ENCODE measurements at regions not wholly inside any gene's neighbourhood (a gene's known extent, or its start where the extent isn't known, plus 50 kb on each side); places are given as distances from the start of the nearest gene placed in this dataset.

DNA sequence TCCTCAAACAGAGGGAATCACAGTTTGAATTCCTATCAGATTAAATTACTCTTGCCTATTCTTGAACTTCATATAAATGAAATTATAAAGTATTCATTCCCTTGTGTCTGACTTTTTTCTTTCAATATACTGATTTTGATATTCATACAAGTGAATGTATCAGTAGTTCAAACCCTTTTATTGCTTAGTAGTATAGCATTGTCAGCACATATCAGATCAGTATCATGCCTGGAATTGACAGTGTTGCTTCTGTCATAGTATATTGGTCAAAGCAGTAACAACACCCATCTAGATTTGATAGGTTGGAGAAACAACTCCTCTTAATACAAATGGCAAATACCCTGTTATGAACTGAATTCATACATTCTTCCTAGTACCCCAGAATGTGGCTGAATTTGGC is 89.1 kb upstream of the SLC35F1 start:
- no peak for DNase-seq
- H4K20me1 ChIP-seq (ENCODE audit: insufficient read depth, low read length), result no peaks in the 10 kb centered on the region
- no peak overlapping the region for H2AFZ ChIP-seq (ENCODE audit: insufficient read depth, low read depth, low read length, poor library complexity, severe bottlenecking)
- Mint-ChIP-seq H3K27me3 (ENCODE audit: low read depth in 3 of 3) (peaks cover 0 to under 1% (median 0%) of the 10 kb centered on the region in 3 donors), H3K4me1 (no peaks in the 10 kb centered on the region), H3K27ac (no peak overlapping the region), H3K9me3 (peaks cover 0 to 9% (median 5%) of the 10 kb centered on the region in 7 donors), H3K36me3 (no peaks in the 10 kb centered on the region), H3K4me3 (no peak overlapping the region)
- H3K27me3 ChIP-seq (ENCODE audit: control insufficient read depth in 2 of 2, insufficient read depth in 2 of 2, low read length in 2 of 2), result no peaks in the 10 kb centered on the region
- H3K9ac ChIP-seq (ENCODE audit: insufficient read depth, low read length, poor library complexity, severe bottlenecking), result no peak overlapping the region
- no peaks in the 10 kb centered on the region for H3K36me3 ChIP-seq (replicated peaks in 1 of 2; ENCODE audit: control insufficient read depth in 1 of 2, insufficient read depth in 2 of 2, low read length in 2 of 2)
- H3K4me2 ChIP-seq (replicated peaks; ENCODE audit: extremely low read depth, low read length, poor library complexity, severe bottlenecking), result no peak overlapping the region
- TF ChIP-seq, protein P1, sequence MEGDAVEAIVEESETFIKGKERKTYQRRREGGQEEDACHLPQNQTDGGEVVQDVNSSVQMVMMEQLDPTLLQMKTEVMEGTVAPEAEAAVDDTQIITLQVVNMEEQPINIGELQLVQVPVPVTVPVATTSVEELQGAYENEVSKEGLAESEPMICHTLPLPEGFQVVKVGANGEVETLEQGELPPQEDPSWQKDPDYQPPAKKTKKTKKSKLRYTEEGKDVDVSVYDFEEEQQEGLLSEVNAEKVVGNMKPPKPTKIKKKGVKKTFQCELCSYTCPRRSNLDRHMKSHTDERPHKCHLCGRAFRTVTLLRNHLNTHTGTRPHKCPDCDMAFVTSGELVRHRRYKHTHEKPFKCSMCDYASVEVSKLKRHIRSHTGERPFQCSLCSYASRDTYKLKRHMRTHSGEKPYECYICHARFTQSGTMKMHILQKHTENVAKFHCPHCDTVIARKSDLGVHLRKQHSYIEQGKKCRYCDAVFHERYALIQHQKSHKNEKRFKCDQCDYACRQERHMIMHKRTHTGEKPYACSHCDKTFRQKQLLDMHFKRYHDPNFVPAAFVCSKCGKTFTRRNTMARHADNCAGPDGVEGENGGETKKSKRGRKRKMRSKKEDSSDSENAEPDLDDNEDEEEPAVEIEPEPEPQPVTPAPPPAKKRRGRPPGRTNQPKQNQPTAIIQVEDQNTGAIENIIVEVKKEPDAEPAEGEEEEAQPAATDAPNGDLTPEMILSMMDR (IDR thresholded peaks at IDR 0.05), result no peak
- H3K27ac ChIP-seq (ENCODE audit: low read depth in 1 of 2, low read length in 2 of 2), result no peak overlapping the region
- intact Hi-C loops (cut with micrococcal nuclease), result no loop called here
- H3K4me1 ChIP-seq (ENCODE audit: control insufficient read depth in 1 of 2, insufficient read depth in 2 of 2, low read length in 2 of 2), result no peaks in the 10 kb centered on the region
- H3K9me3 ChIP-seq (replicated peaks in 1 of 2; ENCODE audit: control insufficient read depth in 1 of 2, insufficient read depth in 1 of 2, low read length in 2 of 2), result no peaks in the 10 kb centered on the region
- no peaks in the 10 kb centered on the region for H3K79me2 ChIP-seq (ENCODE audit: insufficient read depth, low read length)
- no peak overlapping the region for H3K4me3 ChIP-seq (replicated peaks in 1 of 3; ENCODE audit: low read depth in 2 of 3, low read length in 3 of 3)

DNA sequence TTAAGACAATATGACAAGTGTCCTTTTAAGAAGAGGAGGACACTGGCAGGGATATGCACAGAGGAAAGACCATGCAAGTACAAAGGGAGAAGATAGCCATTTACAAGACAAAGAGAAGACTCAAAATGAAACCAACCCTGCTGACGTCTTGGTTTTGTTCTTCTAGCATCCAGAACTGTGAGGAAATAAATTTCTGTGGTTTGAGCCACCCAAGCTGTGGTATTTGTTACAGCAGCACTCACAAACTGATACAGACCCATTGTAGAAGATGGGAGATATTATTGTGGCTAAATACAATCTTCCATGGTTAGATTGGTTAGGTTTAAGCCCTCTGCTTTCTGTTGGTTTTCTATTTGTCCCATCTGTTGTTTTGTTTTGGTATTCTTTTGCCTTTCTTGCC is 88.6 kb upstream of the SLC35F1 start:
- no peaks in the 10 kb centered on the region for H3K79me2 ChIP-seq (ENCODE audit: insufficient read depth, low read length)
- no peak overlapping the region for H3K27ac ChIP-seq (ENCODE audit: low read depth in 1 of 2, low read length in 2 of 2)
- Mint-ChIP-seq H3K4me3 (no peak overlapping the region), H3K36me3 (no peaks in the 10 kb centered on the region), H3K27me3 (ENCODE audit: low read depth in 3 of 3) (peaks cover 0 to 1% (median 0%) of the 10 kb centered on the region in 3 donors), H3K9me3 (peaks cover 0 to 9% (median 4%) of the 10 kb centered on the region in 7 donors), H3K4me1 (no peaks in the 10 kb centered on the region), H3K27ac (peak overlapping the region in 1 of 7 donors; percentile 28)
- intact Hi-C loops (cut with micrococcal nuclease), result no loop called here
- no peak overlapping the region for H2AFZ ChIP-seq (ENCODE audit: insufficient read depth, low read depth, low read length, poor library complexity, severe bottlenecking)
- TF ChIP-seq, protein P1 (IDR thresholded peaks at IDR 0.05), result no peak
- no peak overlapping the region for H3K4me2 ChIP-seq (replicated peaks; ENCODE audit: extremely low read depth, low read length, poor library complexity, severe bottlenecking)
- no peaks in the 10 kb centered on the region for H3K27me3 ChIP-seq (ENCODE audit: control insufficient read depth in 2 of 2, insufficient read depth in 2 of 2, low read length in 2 of 2)
- no peaks in the 10 kb centered on the region for H3K9me3 ChIP-seq (replicated peaks in 1 of 2; ENCODE audit: control insufficient read depth in 1 of 2, insufficient read depth in 1 of 2, low read length in 2 of 2)
- no peaks in the 10 kb centered on the region for H4K20me1 ChIP-seq (ENCODE audit: insufficient read depth, low read length)
- WGBS (ENCODE audit: insufficient coverage), result no CpG with 5 or more reads among the region's 1 CpG
- no peak for DNase-seq
- no peak overlapping the region for H3K9ac ChIP-seq (ENCODE audit: insufficient read depth, low read length, poor library complexity, severe bottlenecking)
- no peaks in the 10 kb centered on the region for H3K4me1 ChIP-seq (ENCODE audit: control insufficient read depth in 1 of 2, insufficient read depth in 2 of 2, low read length in 2 of 2)
- no peaks in the 10 kb centered on the region for H3K36me3 ChIP-seq (replicated peaks in 1 of 2; ENCODE audit: control insufficient read depth in 1 of 2, insufficient read depth in 2 of 2, low read length in 2 of 2)
- no peak overlapping the region for H3K4me3 ChIP-seq (replicated peaks in 1 of 3; ENCODE audit: low read depth in 2 of 3, low read length in 3 of 3)

Measured in CD14-positive monocyte (primary cell).